Putamen (tissue), 1 donor: ENCODE measurements at regions not wholly inside any gene's neighbourhood (a gene's known extent, or its start where the extent isn't known, plus 50 kb on each side); places are given as distances from the start of the nearest gene placed in this dataset.
"Not testable (repeated sequence)": the region's sequence is repeated elsewhere in the genome, so short reads cannot be mapped to it uniquely, and the experiment has no call there.

Experiments used
- DNase-seq: peaks from one replicate; pipeline ENCODE4 v3.0.0-alpha.2; 2016; ENCODE audit warnings: low spot score

DNA sequence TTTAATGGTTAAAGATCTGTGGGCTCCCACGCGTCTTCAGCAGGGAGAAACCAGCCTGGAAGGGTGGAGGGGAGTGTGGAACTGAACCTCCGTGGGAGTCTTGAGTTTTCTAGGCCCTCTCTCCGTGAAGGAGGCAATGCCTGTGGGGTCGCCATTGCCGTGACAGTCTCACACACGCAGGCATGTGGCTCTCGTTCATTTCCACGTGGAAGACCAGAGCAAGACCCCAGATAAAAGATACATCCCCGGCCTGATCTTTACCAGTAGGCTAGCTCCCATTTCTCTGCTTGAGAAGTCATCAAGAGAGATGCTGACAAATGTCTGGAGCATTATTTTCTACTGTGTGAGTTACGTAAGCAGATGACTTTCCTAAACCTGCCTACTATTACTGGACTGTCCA, 491.7 kb upstream of the LMO3 start:
- DNase-seq: no peak

- no peak for DNase-seq
Observed at GRCh38 chr12:17084831-17085230, 478.9 kb upstream of the LMO3 start.

DNA sequence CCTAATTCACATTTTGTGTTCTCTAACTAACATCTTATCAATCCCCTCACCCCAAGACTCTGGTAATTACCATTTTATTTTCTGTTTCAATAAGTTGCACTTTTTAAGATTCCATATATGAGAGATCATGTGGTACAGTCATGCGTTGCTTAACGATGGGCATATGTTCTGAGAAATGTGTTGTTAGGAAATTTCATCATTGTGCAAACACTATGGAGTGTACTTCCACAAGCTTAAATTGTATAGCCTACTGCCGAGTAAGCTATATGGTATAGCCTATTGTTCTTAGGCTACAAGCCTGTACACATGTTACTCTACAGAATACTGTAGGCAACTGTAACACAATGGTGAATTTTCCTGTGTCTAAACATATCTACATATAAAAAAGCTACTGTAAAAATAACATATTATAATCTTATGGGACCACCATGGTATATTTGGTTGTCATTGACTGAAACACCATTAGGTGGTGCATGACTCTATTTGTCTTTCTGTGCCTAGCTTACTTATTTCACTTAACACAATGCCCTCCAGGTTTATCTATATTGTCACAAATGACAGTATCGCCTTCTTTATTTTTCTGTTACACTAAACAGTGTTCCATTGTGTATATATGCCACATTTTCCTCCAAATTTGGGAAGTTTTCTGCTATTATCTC, 473.4 kb upstream of the LMO3 start:
- no peak for DNase-seq

GRCh38 chr12:17077594-17077993, 471.6 kb upstream of the LMO3 start:
- DNase-seq: no peak

DNA sequence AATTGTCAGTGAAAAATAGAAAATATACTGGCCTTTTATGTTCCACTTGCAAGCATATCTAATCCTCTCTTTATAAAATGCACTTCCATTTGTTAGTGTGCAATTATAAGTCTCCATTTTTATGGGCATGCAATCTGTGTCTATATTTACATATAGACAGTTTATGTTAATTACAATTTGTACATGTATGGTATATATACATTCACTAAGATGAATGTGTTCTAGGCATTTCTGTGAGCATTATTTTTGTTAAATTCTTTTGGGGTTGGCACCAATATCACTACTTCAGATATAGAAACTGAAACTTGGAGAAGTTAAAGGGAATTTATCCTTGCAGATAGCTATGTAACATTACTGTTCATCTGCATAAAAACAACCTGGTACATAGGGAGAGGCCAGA, 470.8 kb upstream of the LMO3 start:
- DNase-seq: no peak

DNA sequence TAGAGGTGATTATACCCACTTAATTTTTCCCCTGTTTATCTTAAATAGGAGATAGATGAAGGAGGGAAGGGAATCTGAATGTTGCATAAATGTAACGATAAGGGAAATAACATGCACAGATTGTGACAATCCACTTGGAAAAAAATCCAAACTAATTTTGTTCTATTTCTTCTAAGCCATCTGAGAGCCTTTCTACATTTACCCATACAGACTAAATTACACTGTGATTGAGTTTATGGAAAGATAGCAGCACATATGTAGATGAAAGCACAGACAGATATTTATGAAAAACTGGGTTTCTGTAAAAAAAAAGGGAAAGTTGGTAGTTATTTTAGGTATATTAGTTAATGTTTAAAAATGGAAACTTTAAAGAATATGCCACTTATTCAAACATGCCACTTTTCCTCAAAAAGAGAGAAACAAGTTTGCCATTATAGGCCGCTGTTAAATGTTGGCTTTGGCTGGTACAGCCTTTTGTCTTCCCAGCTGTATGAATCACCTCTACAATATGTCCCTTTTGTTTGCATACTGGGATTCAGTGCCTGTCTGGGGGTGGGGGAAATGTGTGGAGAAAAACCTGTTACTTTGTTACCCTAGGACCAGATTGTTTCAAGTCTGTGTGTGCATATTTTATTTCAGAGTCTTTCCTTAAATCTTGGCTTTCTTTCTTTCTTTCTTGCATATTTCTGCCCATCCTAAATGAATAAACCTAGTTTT, 470.2 kb upstream of the LMO3 start:
- no peak for DNase-seq

GRCh38 chr12:17064834-17065233, 458.9 kb upstream of the LMO3 start:
- DNase-seq: no peak

GRCh38 chr12:17062267-17063036, 456.5 kb upstream of the LMO3 start:
- no peak for DNase-seq

DNA sequence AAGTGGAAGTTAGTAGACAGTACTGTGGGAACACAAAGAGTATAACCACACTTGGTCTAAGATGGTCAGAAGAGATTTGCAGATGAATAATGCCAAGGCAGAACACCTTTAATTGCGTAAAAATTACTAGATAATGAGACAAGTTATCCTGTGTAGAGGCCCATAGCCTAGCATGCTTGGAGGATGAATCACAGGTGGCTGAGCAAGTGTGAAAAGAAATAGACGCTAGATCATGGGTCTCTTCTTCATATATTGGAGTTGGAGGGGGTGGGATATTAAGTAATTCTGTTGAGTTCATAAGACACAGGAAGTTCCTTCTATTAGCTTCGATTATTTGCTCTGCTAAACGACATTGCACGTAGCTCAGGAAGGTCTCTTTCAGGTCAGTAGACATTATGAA, 454.3 kb upstream of the LMO3 start:
- DNase-seq: no peak

- DNase-seq: no peak
Observed at GRCh38 chr12:17056546-17056945, 450.6 kb upstream of the LMO3 start.

DNA sequence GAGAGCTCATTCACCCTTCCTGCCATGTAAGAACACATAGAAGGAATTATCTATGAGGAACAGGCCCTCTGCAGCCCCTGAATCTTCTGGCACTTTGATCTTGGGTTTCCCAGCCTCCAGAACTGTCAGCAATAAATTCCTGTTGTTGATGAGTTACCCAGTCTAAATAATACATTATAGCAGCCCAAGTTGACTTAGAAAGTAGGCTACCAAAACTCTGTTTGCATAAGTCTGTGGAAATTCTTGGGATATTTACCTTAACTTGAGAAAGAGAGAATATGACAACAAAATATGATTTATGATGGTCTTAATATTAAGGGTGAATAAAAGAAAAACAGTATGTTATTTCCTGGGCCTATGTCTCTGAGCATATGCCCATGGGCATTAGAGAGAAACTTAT, 433.0 kb upstream of the LMO3 start:
- no peak for DNase-seq

DNA sequence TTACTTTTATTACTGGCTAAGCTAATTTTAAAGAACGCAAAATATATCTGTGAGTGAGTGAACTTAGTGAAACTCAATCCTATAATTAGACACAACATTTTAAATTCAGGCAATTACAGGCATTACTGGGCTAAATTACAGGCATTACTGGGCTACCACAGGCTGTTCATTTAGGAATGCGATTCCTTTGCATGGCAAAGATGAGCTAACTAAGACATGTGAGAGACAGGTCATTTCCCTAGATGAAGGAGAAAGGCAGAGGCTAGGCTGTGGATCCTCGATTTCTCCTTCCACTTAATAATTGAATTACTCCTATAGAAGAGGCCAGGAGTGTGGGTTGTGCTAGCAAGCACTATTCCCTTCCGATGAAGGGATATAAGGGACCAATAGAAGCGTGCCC, 429.4 kb upstream of the LMO3 start:
- no peak for DNase-seq

DNA sequence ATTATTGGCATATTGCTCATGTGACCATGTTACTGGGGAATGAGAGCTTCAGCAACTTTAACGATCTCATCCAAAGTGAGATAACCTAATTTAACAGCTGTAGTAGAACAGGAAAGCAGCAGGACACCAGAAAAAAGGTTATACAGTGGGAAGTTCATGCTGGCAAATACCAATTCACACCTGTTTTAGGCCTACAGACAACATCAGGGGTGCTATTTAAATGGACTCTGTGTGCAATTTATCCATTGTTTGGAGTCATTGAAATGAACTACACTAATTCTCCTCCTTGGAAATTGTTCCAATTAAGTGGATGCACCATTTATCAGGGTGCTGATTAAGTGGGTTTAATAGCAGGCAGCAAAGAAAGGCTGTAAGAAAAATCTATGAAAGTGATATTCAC, 424.4 kb upstream of the LMO3 start:
- no peak for DNase-seq

- DNase-seq: no peak
Observed at GRCh38 chr12:17028348-17028747, 422.4 kb upstream of the LMO3 start.

GRCh38 chr12:17025424-17025823, 419.5 kb upstream of the LMO3 start:
- not testable (repeated sequence) for DNase-seq

GRCh38 chr12:17020765-17021164, 414.8 kb upstream of the LMO3 start:
- no peak for DNase-seq

DNA sequence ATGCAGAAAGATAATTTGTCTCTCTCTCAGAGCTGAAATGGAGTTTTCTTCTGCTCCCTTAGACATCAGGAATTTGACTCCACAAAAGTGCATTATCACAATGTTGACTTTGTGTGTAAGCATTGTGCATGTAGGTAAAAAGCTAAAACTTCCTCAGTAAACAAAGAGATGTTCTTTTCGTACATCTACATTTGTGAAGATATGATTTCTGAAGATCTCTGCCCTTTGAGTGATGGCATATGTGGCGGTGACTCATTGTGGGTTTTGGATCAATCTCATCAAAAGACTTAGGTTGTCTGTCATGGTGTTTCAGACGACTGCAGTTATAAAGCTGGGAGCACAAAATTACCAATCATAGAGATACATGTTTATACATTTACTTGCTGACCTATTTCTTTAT, 411.4 kb upstream of the LMO3 start:
- DNase-seq: no peak

- no peak for DNase-seq
Observed at GRCh38 chr12:17016116-17016864, 410.3 kb upstream of the LMO3 start.

DNA sequence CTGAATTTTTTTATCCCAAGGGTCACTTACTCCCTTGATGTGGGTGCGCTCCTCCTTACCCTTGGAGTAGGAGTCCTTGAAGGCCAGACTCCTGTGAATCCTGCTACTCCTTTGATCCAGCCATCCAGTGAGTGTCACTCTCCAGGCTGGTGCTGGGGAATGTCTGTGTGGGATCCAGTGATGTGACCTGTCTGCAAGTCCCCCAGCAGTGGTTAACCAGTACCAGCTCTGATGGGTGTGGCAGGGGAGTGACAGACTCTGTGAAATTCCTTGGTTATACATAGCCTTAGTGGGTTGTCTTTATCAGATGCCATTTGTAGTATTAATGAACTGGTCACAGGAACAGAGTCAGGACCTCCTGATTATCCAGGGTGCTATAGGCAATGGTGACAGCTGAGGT, 409.5 kb upstream of the LMO3 start:
- no peak for DNase-seq

GRCh38 chr12:17007442-17008040, 401.6 kb upstream of the LMO3 start:
- not testable (repeated sequence) for DNase-seq

DNA sequence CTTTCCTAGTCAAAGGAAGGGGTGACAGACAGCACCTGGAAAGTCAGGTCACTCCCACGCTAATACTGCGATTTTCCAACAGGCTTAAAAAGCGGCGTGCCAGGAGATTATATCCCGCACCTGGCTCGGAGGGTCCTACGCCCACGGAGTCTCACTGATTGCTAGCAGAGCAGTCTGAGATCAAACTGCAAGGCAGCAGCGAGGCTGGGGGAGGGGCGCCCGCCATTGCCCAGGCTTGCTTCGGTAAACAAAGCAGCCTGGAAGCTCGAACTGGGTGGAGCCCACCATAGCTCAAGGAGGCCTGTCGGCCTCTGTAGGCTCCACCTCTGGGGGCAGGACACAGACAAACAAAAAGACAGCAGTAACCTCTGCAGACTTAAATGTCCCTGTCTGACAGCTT, 392.6 kb upstream of the LMO3 start:
- not testable (repeated sequence) for DNase-seq

- no peak for DNase-seq
Observed at GRCh38 chr12:16984484-16984883, 378.5 kb upstream of the LMO3 start.
